HAP-1 (cell line): ENCODE measurements at regions not wholly inside any gene's neighbourhood (a gene's known extent, or its start where the extent isn't known, plus 50 kb on each side); places are given as distances from the start of the nearest gene placed in this dataset.
"Not testable (repeated sequence)": the region's sequence is repeated elsewhere in the genome, so short reads cannot be mapped to it uniquely, and the experiment has no call there.

Experiments
- DNase-seq, 2 experiments: peaks; one replicate each; pipeline ENCODE4 v3.0.0-alpha.2; 2016 to 2020; ENCODE audit warnings: low spot score in 2 of 2
- H3K27me3 ChIP-seq: fragments of 250-450 bp; sonication (Bioruptor Pico); 2 replicates; pipeline ENCODE4 v1.5.1; 2020; ENCODE audit warnings: low read depth, mild to moderate bottlenecking, moderate library complexity
- H3K36me3 ChIP-seq: fragments of 250-450 bp; sonication (Bioruptor Pico); replicated peaks from 2 replicates; pipeline ENCODE4 v1.5.1; 2020; ENCODE audit warnings: mild to moderate bottlenecking
- H3K4me1 ChIP-seq: fragments of 250-450 bp; sonication (Bioruptor Pico); 2 replicates; pipeline ENCODE4 v1.5.1; 2020; ENCODE audit warnings: mild to moderate bottlenecking
- H3K4me3 ChIP-seq: fragments of 250-450 bp; sonication (Bioruptor Pico); 2 replicates; pipeline ENCODE4 v1.5.1; 2020; ENCODE audit warnings: mild to moderate bottlenecking, moderate library complexity
- H3K9me3 ChIP-seq: fragments of 250-450 bp; sonication (Bioruptor Pico); 2 replicates; pipeline ENCODE4 v1.5.1; 2020; ENCODE audit warnings: mild to moderate bottlenecking, moderate library complexity
- in situ Hi-C: fragments of 300-500 bp; cut with MboI; formaldehyde crosslinking; loops from 3 replicates; pipeline ENCODE4 v1.14.3; 2020; ENCODE audit warnings: low sequenced_read_pairs, inconsistent platforms, mixed read lengths

- DNase-seq: no peak
- Histone ChIP-seq H3K4me3 (no peak overlapping the region), H3K27me3 (no peaks in the 10 kb centered on the region), H3K9me3 (no peaks in the 10 kb centered on the region), H3K36me3 (no peaks in the 10 kb centered on the region), H3K4me1 (no peaks in the 10 kb centered on the region)
- in situ Hi-C loops: no loop called here
These were observed 80.6 kb upstream of the ZNF98 start for GRCh38 chr19:22502766-22503165.

- in situ Hi-C loops, H3K4me3 ChIP-seq, H3K9me3 ChIP-seq, H3K27me3 ChIP-seq, H3K4me1 ChIP-seq, H3K36me3 ChIP-seq, DNase-seq: not testable (repeated sequence)
These were observed 76.8 kb upstream of the ZNF98 start for GRCh38 chr19:22498831-22499430.

- Histone ChIP-seq H3K36me3 (no peaks in the 10 kb centered on the region), H3K9me3 (0 out of 2 replicates have a peak, but pooled peaks cover 3% of the 10 kb centered on the region), H3K4me3 (no peak overlapping the region), H3K4me1 (no peaks in the 10 kb centered on the region), H3K27me3 (no peaks in the 10 kb centered on the region)
- DNase-seq: no peak
- in situ Hi-C loops: no loop called here
These were observed 69.6 kb upstream of the ZNF98 start for GRCh38 chr19:22491746-22492145.

GRCh38 chr19:22483514-22483913 lies 61.4 kb upstream of the ZNF98 start:
- H3K27me3 ChIP-seq, H3K4me1 ChIP-seq, H3K9me3 ChIP-seq, H3K4me3 ChIP-seq, in situ Hi-C loops, H3K36me3 ChIP-seq, DNase-seq: not testable (repeated sequence)

GRCh38 chr19:22472180-22472637 lies 50.1 kb upstream of the ZNF98 start:
- no peaks in the 10 kb centered on the region for H3K27me3 ChIP-seq
- DNase-seq: no peak

More at GRCh38 chr19:22472180-22472637, 50.1 kb upstream of the ZNF98 start:
- Histone ChIP-seq H3K4me1 (no peaks in the 10 kb centered on the region), H3K4me3 (no peak overlapping the region), H3K9me3 (peaks cover 5% of the 10 kb centered on the region), H3K36me3 (no peaks in the 10 kb centered on the region)
- in situ Hi-C loops: no loop called here
